ENCODE measurements at regions not wholly inside any gene's neighbourhood (a gene's known extent, or its start where the extent isn't known, plus 50 kb on each side); places are given as distances from the start of the nearest gene placed in this dataset.

- no peaks in the 10 kb centered on the region for H3K79me2 ChIP-seq
- H3K27ac ChIP-seq = peak overlapping the region; percentile 26
- no peaks in the 10 kb centered on the region for H3K9me3 ChIP-seq (ENCODE audit: low read depth)
- TF ChIP-seq EZH2 (IDR thresholded peaks at IDR 0.05; ENCODE audit: borderline replicate concordance) = no peak
- TF ChIP-seq CTCF (IDR thresholded peaks at IDR 0.05; ENCODE audit: poor library complexity) = no peak
- no peaks in the 10 kb centered on the region for H3K27me3 ChIP-seq
- WGBS (ENCODE audit: low lambda C conversion rate, missing lambda C conversion rate) = 53% methylated on average over 2 of the region's 2 CpGs
- no peaks in the 10 kb centered on the region for H3K4me1 ChIP-seq (ENCODE audit: insufficient read depth)
- H3K4me3 ChIP-seq = no peak overlapping the region
- H3K9me2 ChIP-seq (replicated peaks; ENCODE audit: insufficient read depth) = no peaks in the 10 kb centered on the region
- H3K36me3 ChIP-seq (replicated peaks; ENCODE audit: insufficient read depth, low read depth) = no peaks in the 10 kb centered on the region
- H4K20me1 ChIP-seq (ENCODE audit: insufficient read depth, poor library complexity, severe bottlenecking) = no peaks in the 10 kb centered on the region
- no peak for DNase-seq (ENCODE audit: low spot score)
- H2AFZ ChIP-seq = no peak overlapping the region
- no peak overlapping the region for H3K4me2 ChIP-seq
Measured at GRCh38 chr13:91086936-91087716, 260.4 kb upstream of the MIR17HG start.

- Histone ChIP-seq H4K20me1 (ENCODE audit: insufficient read depth, poor library complexity, severe bottlenecking) (no peaks in the 10 kb centered on the region), H3K9me3 (ENCODE audit: low read depth) (no peaks in the 10 kb centered on the region), H3K4me3 (no peak overlapping the region), H3K4me1 (ENCODE audit: insufficient read depth) (no peaks in the 10 kb centered on the region), H3K27ac (no peak overlapping the region), H3K27me3 (no peaks in the 10 kb centered on the region), H3K4me2 (no peak overlapping the region), H3K36me3 (replicated peaks; ENCODE audit: insufficient read depth, low read depth) (no peaks in the 10 kb centered on the region), H3K79me2 (no peaks in the 10 kb centered on the region), H3K9me2 (replicated peaks; ENCODE audit: insufficient read depth) (no peaks in the 10 kb centered on the region), H2AFZ (no peak overlapping the region)
- TF ChIP-seq EZH2 (IDR thresholded peaks at IDR 0.05; ENCODE audit: borderline replicate concordance) = no peak
- TF ChIP-seq CTCF (IDR thresholded peaks at IDR 0.05; ENCODE audit: poor library complexity) = no peak
- no peak for TF ChIP-seq EZH2phosphoT487 (IDR thresholded peaks at IDR 0.05; ENCODE audit: low read depth, severe bottlenecking, unreplicated experiment)
- no peak for DNase-seq (ENCODE audit: low spot score)
- WGBS (ENCODE audit: low lambda C conversion rate, missing lambda C conversion rate) = 84% methylated on average over 5 of the region's 5 CpGs
Measured at GRCh38 chr13:91097269-91097668, 250.2 kb upstream of the MIR17HG start.

- TF ChIP-seq CTCF (IDR thresholded peaks at IDR 0.05; ENCODE audit: poor library complexity) = no peak
- no peak for TF ChIP-seq EZH2 (IDR thresholded peaks at IDR 0.05; ENCODE audit: borderline replicate concordance)
- TF ChIP-seq EZH2phosphoT487 (IDR thresholded peaks at IDR 0.05; ENCODE audit: low read depth, severe bottlenecking, unreplicated experiment) = no peak
- no peak overlapping the region for H3K4me3 ChIP-seq
- H4K20me1 ChIP-seq (ENCODE audit: insufficient read depth, poor library complexity, severe bottlenecking) = no peaks in the 10 kb centered on the region
- no peak overlapping the region for H2AFZ ChIP-seq
- H3K79me2 ChIP-seq = no peaks in the 10 kb centered on the region
- H3K9me3 ChIP-seq (ENCODE audit: low read depth) = no peaks in the 10 kb centered on the region
- no peaks in the 10 kb centered on the region for H3K27me3 ChIP-seq
- no peaks in the 10 kb centered on the region for H3K9me2 ChIP-seq (replicated peaks; ENCODE audit: insufficient read depth)
- DNase-seq (ENCODE audit: low spot score) = no peak
- WGBS (ENCODE audit: low lambda C conversion rate, missing lambda C conversion rate) = 97% methylated on average over 1 of the region's 1 CpG
- no peaks in the 10 kb centered on the region for H3K36me3 ChIP-seq (replicated peaks; ENCODE audit: insufficient read depth, low read depth)
- H3K27ac ChIP-seq = no peak overlapping the region
- H3K4me1 ChIP-seq (ENCODE audit: insufficient read depth) = no peaks in the 10 kb centered on the region
- no peak overlapping the region for H3K4me2 ChIP-seq
Measured at GRCh38 chr13:91099877-91100276, 247.6 kb upstream of the MIR17HG start.
